ENCODE measurements at regions not wholly inside any gene's neighbourhood (a gene's known extent, or its start where the extent isn't known, plus 50 kb on each side); places are given as distances from the start of the nearest gene placed in this dataset.

DNA sequence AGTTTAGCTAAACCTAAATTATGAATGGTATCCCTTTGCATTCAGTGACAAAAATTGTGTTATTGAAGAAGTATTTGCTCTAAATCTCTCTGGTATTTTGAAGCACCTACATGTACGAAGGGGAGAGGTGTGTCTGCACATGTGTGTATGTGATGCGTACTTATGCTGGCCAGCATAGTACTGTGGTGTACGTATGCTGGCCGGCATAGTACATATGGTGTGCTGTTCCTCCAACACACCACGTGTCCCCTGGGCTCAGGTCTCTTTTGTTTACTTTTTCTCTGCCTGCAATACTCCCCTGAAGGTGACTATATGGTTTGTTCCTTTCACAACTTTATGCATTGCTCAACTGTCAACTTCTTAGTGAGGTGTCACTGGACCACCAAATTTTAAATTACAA, 360.3 kb downstream of the CRPPA start:
- DNase-seq (ENCODE audit: low read depth in 2 of 2) = no peak

DNA sequence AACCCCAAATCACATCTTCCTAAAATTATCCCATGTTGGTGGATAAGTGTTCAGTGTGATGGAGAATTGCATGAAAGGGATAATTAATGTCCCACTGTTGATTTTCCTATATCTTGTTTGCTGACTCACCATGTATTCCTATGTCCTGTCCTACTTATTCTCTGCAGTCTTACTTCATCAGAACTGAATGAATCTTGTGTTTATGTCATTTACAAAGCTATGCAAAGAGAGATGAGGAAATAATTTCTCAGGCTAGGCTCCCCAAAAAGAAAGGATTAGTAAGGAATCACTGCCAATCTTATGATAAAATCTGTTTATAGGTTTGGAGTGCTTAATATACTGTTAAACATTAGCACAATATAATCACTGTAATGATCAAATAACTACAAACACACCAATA, 360.8 kb downstream of the CRPPA start:
- DNase-seq (ENCODE audit: low read depth in 2 of 2) = no peak

DNA sequence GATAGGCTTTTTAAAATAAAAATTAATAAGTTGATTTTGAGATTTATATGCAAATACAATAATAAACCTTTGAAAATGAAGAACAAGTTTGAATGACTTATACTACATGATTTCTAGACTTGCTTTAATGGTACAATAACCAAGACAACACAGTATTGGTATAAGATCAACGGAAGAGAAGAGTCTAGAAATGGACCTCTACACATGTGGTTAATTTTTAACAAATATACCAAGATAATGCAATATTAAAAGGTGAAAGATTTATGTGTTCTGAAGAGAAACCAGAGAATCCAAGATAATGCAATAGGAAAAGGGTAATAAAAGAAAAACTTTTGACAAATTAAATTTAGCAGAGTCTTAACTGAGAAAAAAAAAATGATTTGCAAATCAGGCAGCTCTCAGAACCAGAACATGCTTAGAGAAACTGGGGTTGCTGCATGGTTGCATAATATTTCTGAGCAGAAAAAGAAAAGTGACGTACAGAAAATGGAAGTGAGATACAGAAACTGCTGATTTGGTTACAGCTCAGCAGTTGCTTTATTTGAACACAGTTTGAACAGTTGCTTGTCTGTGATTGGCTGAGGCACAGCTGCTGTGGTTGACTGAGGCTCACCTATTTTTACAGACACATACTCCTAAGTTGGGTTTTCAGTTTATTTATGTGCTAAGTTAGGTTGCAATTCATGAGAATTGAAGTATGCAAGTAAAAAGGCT, 365.9 kb downstream of the CRPPA start:
- no peak for DNase-seq (ENCODE audit: low read depth in 2 of 2)

DNA sequence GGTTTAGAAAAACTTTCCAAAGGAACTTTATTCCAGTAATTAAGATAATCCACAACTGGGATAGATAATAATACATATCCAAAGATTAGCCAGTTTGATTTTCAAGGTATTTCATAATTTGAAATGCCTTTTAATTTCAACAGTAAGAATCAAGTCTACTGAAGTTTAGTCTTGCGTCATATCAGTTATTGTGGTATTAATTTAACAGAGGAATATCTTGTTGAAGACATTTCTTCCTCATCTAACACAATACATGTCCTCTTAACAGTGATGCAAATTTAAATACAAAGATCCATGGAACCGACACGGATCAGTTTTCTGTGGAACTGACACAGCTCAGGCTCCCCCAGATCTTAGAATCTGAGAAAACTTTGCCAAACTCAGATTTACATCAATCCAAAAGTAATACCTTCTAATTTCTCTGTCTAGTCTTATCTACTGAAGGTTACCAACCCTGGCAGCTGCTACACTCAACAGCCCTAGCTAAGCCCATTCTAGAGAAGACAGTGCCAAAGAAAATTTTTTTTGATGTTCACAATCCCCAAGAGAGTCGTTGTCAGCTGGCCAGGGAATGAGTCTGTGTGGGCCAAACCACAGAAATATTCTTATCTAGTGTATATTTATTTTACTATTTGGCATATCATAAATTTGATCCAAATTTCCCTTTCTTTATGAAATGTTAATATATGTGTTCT, 365.2 kb upstream of the MEOX2 start:
- no peak for DNase-seq (ENCODE audit: low read depth in 2 of 2)

DNA sequence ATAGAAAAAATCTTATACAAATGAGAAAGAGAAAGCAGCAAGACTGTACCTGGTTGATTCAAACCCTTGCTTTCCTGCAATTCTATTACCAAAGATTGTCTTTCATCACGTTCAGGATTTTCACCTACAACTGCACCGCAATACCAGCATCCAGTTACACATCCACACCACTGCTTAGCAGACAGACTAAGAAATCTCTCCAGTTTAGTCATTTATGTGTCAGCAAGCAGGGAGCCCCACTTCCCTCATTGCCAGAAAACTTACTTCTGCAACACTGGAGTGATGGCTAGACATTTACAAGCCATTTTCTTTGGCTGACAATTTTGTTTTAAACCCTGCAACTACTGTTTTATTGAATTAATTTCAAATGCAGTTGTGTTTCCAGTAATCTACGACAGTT, 359.6 kb upstream of the MEOX2 start:
- no peak for DNase-seq (ENCODE audit: low read depth in 2 of 2)

DNA sequence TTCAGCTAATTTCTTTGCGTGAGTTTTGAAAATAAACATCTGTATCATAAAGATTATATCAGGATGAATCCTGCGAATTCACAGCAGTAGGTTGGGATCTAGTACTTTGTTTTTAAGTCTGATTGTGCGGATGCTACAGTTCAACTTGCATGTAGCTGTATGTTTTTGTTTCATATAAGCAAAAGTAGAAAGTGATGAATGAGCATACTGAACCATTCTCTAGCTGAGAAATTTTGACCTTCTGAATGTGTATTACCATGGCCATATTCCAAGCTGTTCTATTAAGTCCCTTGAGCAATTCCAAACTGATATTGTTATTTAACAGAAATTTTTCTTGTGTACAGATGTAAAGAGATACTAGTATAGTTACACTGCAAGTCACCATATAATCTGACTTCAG, 358.8 kb upstream of the MEOX2 start:
- DNase-seq (ENCODE audit: low read depth in 2 of 2) = no peak

DNA sequence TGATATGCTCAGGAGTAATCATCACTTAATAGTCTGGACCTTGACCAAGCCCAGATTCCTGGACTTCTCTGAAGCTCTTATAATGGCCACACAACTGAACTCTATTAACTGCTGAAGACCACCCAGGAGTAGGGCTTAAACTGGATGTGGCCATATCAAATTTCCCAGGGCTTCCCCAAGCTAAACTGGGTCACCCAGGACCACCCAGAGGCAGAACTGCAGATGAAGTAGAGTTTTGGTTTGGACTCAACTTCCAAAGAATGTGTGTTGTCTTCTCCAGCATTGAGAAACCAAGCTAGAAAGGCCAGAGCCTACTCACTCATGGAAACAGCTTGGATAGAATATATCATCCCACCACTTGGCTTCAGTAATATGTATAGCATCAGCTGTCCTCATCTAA, 358.2 kb upstream of the MEOX2 start:
- no peak for DNase-seq (ENCODE audit: low read depth in 2 of 2)

DNA sequence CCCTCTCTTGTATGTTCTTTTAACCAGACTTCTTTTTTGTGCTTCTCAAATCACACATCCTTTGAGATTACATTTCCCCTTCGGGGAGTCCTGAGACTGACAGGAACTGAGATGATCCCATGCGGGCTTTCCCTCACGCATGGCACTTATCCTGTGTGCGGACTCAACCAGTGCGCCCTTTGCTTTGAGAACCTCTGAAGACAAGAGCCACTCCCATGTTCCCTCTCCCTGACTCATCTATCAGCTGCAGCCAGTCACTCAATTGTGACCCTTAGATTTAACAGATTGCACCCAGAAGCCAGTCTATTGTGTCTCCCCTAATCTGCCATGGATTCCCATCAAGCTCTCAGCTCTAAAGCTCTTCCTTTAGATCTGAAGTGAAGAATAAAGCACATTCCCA, 353.9 kb upstream of the MEOX2 start:
- no peak for DNase-seq (ENCODE audit: low read depth in 2 of 2)

DNA sequence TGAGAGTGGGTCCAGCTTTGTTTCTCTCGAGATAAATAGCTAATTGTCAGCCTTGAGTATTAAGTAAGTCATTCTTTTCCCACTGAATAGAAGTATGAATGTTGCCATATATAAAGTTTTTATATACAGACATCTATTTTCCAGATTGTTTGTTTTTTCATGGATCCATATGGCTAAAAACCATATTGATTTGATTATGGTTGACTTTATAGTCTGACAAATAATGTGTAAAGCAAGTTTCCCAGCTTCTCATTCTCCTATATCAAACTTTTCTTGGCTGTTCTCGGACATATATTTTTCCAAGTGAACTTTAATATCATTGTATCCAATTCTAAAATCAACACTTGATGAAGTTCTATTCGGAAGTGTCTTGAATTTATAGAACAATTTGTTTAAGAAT, 352.4 kb upstream of the MEOX2 start:
- no peak for DNase-seq (ENCODE audit: low read depth in 2 of 2)

DNA sequence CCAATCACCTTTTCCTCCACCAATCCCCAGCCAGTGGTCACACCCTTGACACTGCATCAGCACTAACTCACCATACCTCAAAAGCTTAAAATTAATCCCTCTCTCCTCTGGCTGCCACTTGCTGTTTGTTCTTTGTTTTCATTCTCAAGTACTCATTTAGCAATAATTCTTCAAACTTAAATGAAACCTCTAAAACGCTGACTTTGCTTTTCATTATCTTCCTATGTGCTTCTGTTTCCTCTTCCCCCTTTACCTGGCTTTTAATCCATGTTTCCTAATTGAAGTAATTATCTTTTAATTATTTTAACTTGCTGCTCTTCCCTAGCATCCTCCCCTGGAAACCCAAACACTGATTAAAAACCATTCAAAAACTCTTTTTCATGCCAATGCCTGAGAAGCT, 348.9 kb upstream of the MEOX2 start:
- DNase-seq (ENCODE audit: low read depth in 2 of 2) = no peak

DNA sequence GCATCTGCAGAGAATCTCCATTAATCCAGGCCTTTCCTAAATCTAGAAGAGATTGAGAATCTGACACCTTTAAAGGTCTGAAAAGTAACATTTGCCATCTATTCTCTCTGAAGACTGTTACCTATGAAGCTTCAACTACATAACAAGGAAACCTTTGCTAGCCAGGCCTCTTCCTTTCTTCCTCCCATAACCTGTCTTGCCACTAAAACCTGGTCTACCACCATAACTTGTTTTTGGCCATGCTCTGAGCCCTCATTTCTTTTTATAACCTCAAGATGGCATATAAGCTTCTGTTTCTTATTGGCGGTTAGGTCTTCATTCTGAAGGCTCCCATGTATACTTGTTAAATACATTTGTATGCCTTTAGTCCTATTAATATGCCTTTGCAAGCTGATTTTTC, 348.4 kb upstream of the MEOX2 start:
- DNase-seq (ENCODE audit: low read depth in 2 of 2) = no peak

DNA sequence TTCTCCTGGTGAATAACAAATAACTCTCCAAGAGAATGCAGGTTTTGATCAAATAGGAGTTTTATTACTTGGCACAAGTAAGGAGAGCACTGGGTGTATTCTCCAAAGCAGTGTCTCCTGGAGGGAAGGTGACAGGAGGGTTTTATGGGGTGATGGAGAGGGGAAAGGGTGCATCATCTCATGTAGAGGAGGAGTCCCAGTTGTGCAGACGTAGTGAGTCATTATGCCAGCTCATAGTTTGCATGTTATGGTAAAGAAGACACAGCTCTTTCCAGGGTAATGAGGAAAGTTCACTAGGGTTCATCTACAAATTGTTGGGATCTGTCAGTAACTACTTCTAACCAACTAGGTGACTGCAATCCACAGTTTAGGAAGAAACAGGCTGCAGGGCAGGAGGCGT, 347.9 kb upstream of the MEOX2 start:
- no peak for DNase-seq (ENCODE audit: low read depth in 2 of 2)

DNA sequence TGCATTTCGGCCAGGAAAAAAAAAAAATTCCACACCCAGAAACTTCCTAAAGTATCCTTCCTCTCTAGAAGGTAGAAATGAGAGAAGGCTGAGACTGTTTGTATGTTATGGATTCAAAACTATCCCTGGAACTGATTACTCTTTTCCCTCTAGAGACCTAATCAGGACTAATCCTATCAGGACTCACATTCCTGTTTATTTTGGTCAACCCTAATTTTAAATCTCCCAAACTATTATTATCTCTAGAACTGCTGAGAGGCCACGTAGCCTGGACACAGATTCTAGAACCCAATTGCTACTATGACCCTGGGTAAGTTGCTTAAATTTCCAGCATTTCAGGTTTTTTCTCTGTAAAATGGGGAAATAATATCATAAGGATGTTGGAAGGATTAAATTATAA, 346.8 kb upstream of the MEOX2 start:
- DNase-seq (ENCODE audit: low read depth in 2 of 2) = no peak

DNA sequence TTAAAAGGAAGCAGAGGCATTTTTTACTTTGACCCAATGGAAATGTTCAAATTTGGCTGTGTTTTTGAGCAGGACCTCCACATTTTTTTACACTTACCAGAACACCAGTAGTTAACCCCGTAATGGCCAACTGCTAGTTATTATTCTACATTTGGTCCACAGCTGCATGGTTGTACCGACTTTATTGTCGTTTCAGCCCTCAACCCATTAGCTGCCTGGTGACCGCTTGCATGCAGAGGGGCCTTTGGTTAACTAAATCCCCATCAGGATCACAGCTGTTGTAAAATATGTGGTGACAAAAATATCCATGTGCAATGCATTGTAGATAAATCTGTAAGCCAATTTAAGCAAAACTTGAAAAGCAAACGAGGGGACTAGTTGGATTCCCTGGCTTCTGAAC, 342.2 kb upstream of the MEOX2 start:
- no peak for DNase-seq (ENCODE audit: low read depth in 2 of 2)

DNA sequence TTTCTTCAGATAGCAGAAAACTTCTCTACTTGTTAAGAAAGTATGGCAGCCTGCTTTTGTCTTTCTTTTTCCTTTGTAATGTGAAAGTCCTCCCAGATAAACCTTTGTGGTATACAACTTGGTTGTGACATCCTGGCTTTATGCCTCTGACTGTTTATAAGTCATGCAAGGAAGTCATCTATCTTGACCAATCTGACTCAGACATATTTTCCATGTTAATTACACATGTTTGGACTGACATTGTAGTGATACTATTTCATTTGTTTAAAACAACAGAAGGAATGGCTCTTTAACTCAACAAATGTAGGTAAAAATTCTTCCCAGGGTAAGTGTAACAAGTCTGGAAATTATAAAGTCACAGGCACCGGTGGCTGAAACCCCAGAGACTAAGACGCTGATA, 341.6 kb upstream of the MEOX2 start:
- no peak for DNase-seq (ENCODE audit: low read depth in 2 of 2)

DNA sequence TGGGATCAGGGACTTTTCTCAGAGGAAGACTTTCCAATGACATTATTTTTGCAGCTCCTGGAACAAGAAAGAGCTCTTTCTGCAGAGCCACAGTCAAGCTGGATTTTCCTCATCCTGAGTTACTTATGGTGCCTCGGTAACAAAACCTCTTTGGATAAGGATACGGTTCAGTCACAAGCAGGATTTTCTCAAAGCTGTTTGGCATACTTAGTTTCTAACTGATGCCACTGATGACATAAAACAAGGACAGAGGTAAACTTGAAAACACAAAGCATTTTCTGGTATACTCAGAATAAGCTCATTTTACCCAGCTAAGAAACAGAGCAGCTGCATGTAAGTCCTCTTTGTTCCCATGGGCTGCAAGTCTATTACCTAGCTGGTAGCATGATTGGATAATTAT, 340.9 kb upstream of the MEOX2 start:
- DNase-seq (ENCODE audit: low read depth in 2 of 2) = no peak

DNA sequence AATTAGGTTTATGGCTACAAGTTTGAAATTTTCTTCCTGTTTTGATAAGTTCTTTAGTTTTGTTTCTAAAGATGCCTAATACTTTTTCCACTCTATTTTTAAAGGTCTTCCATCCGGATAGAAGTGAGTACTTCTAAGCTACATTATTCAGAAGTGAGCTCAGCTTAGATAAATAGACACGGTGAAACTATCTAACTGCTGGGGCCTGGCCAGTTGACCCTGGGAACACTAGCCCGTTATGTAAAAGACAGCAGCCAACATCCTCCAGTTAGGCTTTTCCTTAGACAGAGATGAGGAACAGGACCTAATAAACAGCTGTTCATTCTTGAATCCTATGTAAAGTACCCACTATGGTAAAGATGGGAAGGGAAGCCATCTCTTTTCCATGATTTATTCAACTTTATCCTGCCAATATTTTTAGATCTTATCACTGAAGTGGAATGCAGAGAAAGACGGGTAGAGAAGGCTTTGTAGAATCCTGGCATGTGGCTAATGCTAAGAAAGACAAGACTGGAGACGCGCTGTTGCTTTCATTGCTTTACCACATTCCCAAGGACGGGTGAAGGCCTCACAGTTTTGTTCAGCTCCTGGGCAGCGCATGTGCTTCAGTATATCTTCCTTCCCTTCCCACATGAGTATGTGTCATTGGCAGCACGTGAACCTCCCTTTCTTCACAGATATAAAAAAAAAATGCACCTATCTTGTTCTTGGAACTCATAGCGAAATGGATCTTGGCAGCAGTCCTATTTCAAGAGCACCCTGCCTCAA, 340.0 kb upstream of the MEOX2 start:
- no peak for DNase-seq (ENCODE audit: low read depth in 2 of 2)

DNA sequence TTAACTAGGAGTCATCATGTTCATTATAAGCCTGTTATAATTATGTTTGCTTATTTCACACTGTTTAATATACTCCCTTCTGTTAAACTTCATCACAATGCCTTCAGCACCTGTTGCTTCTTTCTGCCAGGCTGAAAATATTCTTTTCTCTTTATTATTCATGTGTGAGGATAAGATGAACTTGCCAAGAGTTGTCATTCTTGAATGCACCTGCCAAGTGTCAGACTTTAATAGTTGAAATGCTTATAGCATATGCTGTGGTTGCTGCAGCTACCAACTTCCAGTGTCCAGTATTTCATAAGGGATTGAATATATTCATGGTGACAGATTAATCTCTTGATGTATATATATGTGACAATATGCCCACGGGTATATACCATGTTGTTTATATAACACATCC, 339.2 kb upstream of the MEOX2 start:
- DNase-seq (ENCODE audit: low read depth in 2 of 2) = no peak

DNA sequence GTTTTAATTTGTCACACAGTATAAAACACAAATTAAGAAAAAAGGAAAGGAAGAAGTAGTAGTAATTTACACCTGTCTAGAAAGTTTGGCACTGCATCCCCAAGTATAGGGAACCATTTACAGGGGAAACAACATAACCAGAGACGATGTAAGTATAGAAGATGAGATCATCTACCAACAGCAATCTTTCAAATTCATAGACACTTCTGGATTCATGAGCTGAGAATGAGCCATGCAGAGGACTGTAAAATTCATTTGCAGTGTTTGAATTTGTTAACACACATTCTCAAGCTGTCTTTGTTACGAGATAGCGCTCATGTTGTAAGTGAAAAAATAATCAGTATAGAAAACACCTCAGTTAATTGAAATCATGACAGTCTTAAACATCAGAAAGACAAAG, 337.0 kb upstream of the MEOX2 start:
- no peak for DNase-seq (ENCODE audit: low read depth in 2 of 2)

DNA sequence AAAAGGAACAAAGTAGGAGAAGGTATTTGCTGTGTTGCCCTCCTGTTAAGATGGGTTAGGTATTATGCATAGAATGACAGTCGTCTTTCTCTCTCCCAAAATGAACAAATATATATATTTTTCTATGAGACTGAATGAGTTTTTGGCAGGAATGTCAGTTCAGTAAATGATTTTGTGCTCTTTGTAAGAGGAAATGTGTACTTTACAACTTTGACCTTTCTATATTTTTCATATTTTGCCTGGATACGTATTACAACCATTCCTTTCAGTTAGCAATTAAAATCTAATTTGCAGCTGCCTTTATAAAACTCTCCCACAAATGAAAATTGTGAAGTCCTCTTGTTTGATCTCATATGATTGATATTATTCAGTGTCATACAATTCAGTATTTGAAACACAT, 336.6 kb upstream of the MEOX2 start:
- no peak for DNase-seq (ENCODE audit: low read depth in 2 of 2)

DNA sequence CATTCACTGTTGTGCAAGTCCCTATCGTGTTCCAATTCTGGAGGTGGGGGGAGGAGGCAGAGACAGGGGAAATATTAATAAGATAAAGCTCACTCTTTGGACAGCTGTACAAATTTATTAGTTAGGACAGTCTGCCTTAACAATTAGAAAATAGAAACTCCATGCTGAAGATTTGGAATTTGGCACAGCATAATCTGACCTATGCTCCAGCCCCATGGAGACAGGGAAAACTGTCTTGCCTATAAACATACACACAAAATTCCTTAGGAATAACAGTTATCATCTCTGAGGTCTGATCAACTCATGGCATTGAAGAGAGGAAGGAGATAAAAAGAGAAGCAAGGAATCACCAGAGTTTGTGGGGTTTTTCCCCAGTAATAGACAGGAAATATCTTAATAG, 335.4 kb upstream of the MEOX2 start:
- DNase-seq (ENCODE audit: low read depth in 2 of 2) = no peak

DNA sequence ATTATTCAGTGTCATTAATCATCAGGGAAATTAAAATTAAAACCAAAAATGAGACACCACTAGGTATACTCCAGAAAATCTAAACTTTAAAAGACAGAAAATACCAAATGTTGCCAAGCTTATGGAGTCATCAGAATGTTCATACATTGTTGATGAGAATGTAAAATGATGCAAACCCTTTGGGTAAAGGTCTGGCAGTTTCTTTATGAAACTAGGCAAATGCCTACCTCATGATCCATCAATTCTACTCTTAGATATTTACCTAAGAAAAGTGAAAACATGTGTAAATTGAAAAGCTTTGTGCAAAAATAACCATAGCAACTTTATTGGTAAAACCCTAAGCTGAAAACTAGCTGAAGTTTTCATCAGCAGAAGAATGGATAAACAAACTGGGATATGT, 329.5 kb upstream of the MEOX2 start:
- DNase-seq (ENCODE audit: low read depth in 2 of 2) = no peak

DNA sequence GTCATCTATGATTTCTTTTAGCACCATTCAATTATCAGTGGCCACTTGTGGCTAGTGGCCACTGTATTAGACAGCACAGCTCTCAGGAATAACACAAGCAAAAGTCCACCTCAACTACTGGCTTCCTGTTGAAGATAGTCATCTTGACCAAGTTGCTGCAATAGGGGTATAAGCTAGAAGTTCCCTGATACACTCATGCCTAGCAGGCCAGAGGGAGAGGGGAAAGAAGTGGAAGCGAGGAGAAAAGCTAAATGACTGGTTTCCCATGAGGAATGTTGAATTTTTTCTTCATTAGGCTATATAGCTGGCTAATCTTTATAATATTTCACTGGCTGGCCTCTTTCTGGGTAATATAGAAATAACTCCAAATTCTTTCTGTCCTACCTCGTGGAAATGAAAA, 327.5 kb upstream of the MEOX2 start:
- no peak for DNase-seq (ENCODE audit: low read depth in 2 of 2)

Measured in stimulated activated CD8-positive, alpha-beta memory T cell treated with anti-CD3 and anti-CD28 coated beads, Interleukin-7, amount 100 ng/mL, for 4 hours (primary cell).